ENCODE measurements at regions not wholly inside any gene's neighbourhood (a gene's known extent, or its start where the extent isn't known, plus 50 kb on each side); places are given as distances from the start of the nearest gene placed in this dataset.

DNA sequence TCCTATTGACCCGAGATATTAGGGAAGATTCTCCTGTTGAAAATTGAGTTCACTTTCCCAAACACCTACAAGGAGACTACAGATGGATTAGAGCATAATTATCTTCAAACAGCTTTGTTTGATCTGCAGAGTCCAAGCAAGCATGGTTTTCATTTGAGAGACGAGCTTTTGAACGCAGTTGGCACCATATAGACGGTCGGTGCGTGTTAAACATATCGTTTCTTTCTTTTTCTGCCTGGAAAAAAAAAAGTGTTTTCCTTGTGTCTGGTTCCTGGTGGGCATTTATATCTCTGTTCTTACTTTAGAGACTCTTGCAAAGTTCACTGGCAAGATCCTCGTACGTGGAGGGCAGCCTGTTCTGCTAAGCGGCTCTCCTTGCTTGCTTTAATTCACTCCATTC is 248.9 kb downstream of the TMEM182 start:
- no peak for DNase-seq
- no CpG with 5 or more reads among the region's 10 CpGs for WGBS (ENCODE audit: extremely low coverage, insufficient read length, low lambda C conversion rate)
- H3K4me1 ChIP-seq (ENCODE audit: insufficient read depth, low read length), result no peaks in the 10 kb centered on the region
- no peaks in the 10 kb centered on the region for H3K23me2 ChIP-seq (ENCODE audit: insufficient read length, low read depth, low read length, poor library complexity, severe bottlenecking)
- no peaks in the 10 kb centered on the region for H3K36me3 Mint-ChIP-seq (ENCODE audit: insufficient read depth in 1 of 3, low read depth in 3 of 3)
- no peak overlapping the region for H2BK12ac ChIP-seq (ENCODE audit: insufficient read length, low read depth, low read length)
- no peak overlapping the region for H2BK20ac ChIP-seq (ENCODE audit: low read depth, low read length, poor library complexity, severe bottlenecking)
- H3K18ac ChIP-seq (ENCODE audit: insufficient read length, low read depth, low read length), result no peak overlapping the region
- H3T11ph ChIP-seq (ENCODE audit: low read length), result no peak overlapping the region
- no peaks in the 10 kb centered on the region for H4K20me1 ChIP-seq (ENCODE audit: control insufficient read depth, insufficient read depth, insufficient read length)
- TF ChIP-seq, protein P1, sequence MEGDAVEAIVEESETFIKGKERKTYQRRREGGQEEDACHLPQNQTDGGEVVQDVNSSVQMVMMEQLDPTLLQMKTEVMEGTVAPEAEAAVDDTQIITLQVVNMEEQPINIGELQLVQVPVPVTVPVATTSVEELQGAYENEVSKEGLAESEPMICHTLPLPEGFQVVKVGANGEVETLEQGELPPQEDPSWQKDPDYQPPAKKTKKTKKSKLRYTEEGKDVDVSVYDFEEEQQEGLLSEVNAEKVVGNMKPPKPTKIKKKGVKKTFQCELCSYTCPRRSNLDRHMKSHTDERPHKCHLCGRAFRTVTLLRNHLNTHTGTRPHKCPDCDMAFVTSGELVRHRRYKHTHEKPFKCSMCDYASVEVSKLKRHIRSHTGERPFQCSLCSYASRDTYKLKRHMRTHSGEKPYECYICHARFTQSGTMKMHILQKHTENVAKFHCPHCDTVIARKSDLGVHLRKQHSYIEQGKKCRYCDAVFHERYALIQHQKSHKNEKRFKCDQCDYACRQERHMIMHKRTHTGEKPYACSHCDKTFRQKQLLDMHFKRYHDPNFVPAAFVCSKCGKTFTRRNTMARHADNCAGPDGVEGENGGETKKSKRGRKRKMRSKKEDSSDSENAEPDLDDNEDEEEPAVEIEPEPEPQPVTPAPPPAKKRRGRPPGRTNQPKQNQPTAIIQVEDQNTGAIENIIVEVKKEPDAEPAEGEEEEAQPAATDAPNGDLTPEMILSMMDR (conservative IDR thresholded peaks at IDR 0.05), result no peak
- H3K27me3 Mint-ChIP-seq (ENCODE audit: low read depth), result peaks cover 6% of the 10 kb centered on the region
- H2AK5ac ChIP-seq (ENCODE audit: insufficient read length, low read length), result no peak overlapping the region
- H3K27me3 ChIP-seq (ENCODE audit: insufficient read depth, low read length), result no peaks in the 10 kb centered on the region
- no peak overlapping the region for H4K5ac ChIP-seq (ENCODE audit: insufficient read length, low read depth, low read length)
- H3K9me3 ChIP-seq (ENCODE audit: control insufficient read depth, low read depth, low read length), result no peaks in the 10 kb centered on the region
- H2BK120ac ChIP-seq (ENCODE audit: low read depth, low read length, poor library complexity, severe bottlenecking), result no peak overlapping the region
- no peak overlapping the region for H3K4me3 Mint-ChIP-seq
- H3K27ac Mint-ChIP-seq, result no peak overlapping the region
- no peak overlapping the region for H2BK15ac ChIP-seq (ENCODE audit: low read depth, low read length)
- no peaks in the 10 kb centered on the region for H3K9me3 Mint-ChIP-seq
- no peak overlapping the region for H2BK5ac ChIP-seq (ENCODE audit: insufficient read length, low read length)
- no peak overlapping the region for H3K27ac ChIP-seq (ENCODE audit: insufficient read length, low read depth, low read length)
- H3K23ac ChIP-seq (ENCODE audit: insufficient read length, low read depth, low read length), result no peak overlapping the region
- H3K4ac ChIP-seq (ENCODE audit: low read depth, low read length), result no peak overlapping the region
- no peaks in the 10 kb centered on the region for H3K79me2 ChIP-seq (ENCODE audit: insufficient read depth, low read length)
- no peaks in the 10 kb centered on the region for H3K4me1 Mint-ChIP-seq
- H2AFZ ChIP-seq (ENCODE audit: low read length), result no peak overlapping the region
- no peak overlapping the region for H3K4me2 ChIP-seq (ENCODE audit: insufficient read depth, insufficient read length, low read length)
- no peak overlapping the region for H4K8ac ChIP-seq (replicated peaks; ENCODE audit: insufficient read length, low read depth, low read length)
- no peaks in the 10 kb centered on the region for H3K79me1 ChIP-seq (ENCODE audit: insufficient read depth, low read depth, low read length, poor library complexity, severe bottlenecking)
- H3K9ac ChIP-seq (ENCODE audit: extremely low read depth, insufficient read length, low read length), result no peak overlapping the region
- H3K56ac ChIP-seq (ENCODE audit: insufficient read length, low read depth, low read length), result no peak overlapping the region
- H4K91ac ChIP-seq (ENCODE audit: insufficient read length, low read depth, low read length), result no peak overlapping the region
- H3K14ac ChIP-seq (ENCODE audit: insufficient read depth, low read length), result no peak overlapping the region

Data from H9 (cell line).